HepG2 (cell line): ENCODE measurements at regions not wholly inside any gene's neighbourhood (a gene's known extent, or its start where the extent isn't known, plus 50 kb on each side); places are given as distances from the start of the nearest gene placed in this dataset.

ENCODE experiments used
- CTCF ChIP-seq: sonication (generic); formaldehyde crosslinking; IDR thresholded peaks from 2 replicates; pipeline ENCODE4 v1.5.0; 2020; ENCODE audit warnings: mild to moderate bottlenecking, missing genetic modification reagents, moderate library complexity
- EP300 ChIP-seq, 3 experiments: sonication (generic) in 1 of 3; formaldehyde crosslinking in 1 of 3; IDR thresholded peaks; 2 replicates each; pipeline versions ENCODE4 v1.5.1 to v1.6.1; 2011 to 2020; ENCODE audit warnings: low read depth in 2 of 3, low read length in 2 of 3, borderline replicate concordance in 1 of 3, improper control_type of control experiment in 1 of 3, mild to moderate bottlenecking in 1 of 3, missing genetic modification reagents in 1 of 3, moderate library complexity in 1 of 3
- HMG20A ChIP-seq: IDR thresholded peaks from 2 replicates; pipeline ENCODE4 v1.6.1; 2016; ENCODE audit warnings: borderline replicate concordance
- HNF1A ChIP-seq, 2 experiments: sonication (generic) in 1 of 2; formaldehyde crosslinking in 1 of 2; IDR thresholded peaks; 2 replicates each; pipeline versions ENCODE4 v1.4.0 to v1.6.1; 2016 to 2020; ENCODE audit warnings: borderline replicate concordance in 1 of 2, low read depth in 1 of 2, mild to moderate bottlenecking in 1 of 2, missing genetic modification reagents in 1 of 2
- NFIC ChIP-seq: IDR thresholded peaks from 2 replicates; pipeline ENCODE4 v1.6.1; 2012; ENCODE audit warnings: mild to moderate bottlenecking, low read length, inconsistent platforms
- TBL1XR1 ChIP-seq: fragments of 150-350 bp; IDR thresholded peaks from 2 replicates; pipeline ENCODE4 v1.6.1; 2014; ENCODE audit warnings: borderline replicate concordance, low read length; ENCODE audit not compliant: partially characterized antibody
- ZC3H13 ChIP-seq: sonication (generic); formaldehyde crosslinking; IDR thresholded peaks from 2 replicates; pipeline ENCODE4 v1.8.1; 2023; ENCODE audit warnings: mild to moderate bottlenecking, missing genetic modification reagents, moderate library complexity
- ZMYM3 ChIP-seq: sonication (generic); formaldehyde crosslinking; IDR thresholded peaks from 2 replicates; pipeline ENCODE4 v1.5.1; 2020; ENCODE audit warnings: mild to moderate bottlenecking, missing genetic modification reagents
- TF ChIP-seq, protein P1 (sequence below): sonication (generic); formaldehyde crosslinking; IDR thresholded peaks from 2 replicates; pipeline ENCODE4 v1.4.0; 2020; ENCODE audit warnings: missing genetic modification reagents, mild to moderate bottlenecking, borderline replicate concordance
- TF ChIP-seq, protein P2 (sequence below): sonication (generic); formaldehyde crosslinking; IDR thresholded peaks from 2 replicates; pipeline ENCODE4 v1.8.0; 2022; ENCODE audit warnings: mild to moderate bottlenecking, missing genetic modification reagents
- TF ChIP-seq, protein P3 (sequence below): sonication (generic); formaldehyde crosslinking; IDR thresholded peaks from 2 replicates; pipeline ENCODE4 v1.5.0; 2020; ENCODE audit warnings: missing genetic modification reagents, mild to moderate bottlenecking, borderline replicate concordance
- TF ChIP-seq, protein P4 (sequence below): sonication (generic); formaldehyde crosslinking; conservative IDR thresholded peaks from 2 replicates; pipeline ENCODE4 v1.4.0; 2020; ENCODE audit warnings: missing genetic modification reagents

- TF ChIP-seq NFIC, result no peak
- no peak for TF ChIP-seq EP300 (IDR thresholded peaks at IDR 0.05; ENCODE audit: low read depth in 2 of 2, low read length in 2 of 2)
- TF ChIP-seq EP300 (CRISPR knock-in tag; IDR thresholded peaks at IDR 0.05; ENCODE audit: borderline replicate concordance), result no peak
- TF ChIP-seq CTCF, result no peak
- no peak for TF ChIP-seq ZC3H13 (CRISPR knock-in tag)
- TF ChIP-seq, protein P1, sequence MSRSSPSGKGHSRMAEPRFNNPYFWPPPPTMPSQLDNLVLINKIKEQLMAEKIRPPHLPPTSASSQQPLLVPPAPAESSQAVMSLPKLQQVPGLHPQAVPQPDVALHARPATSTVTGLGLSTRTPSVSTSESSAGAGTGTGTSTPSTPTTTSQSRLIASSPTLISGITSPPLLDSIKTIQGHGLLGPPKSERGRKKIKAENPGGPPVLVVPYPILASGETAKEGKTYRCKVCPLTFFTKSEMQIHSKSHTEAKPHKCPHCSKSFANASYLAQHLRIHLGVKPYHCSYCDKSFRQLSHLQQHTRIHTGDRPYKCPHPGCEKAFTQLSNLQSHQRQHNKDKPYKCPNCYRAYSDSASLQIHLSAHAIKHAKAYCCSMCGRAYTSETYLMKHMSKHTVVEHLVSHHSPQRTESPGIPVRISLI (CRISPR knock-in tag), result no peak
- TF ChIP-seq, protein P2, sequence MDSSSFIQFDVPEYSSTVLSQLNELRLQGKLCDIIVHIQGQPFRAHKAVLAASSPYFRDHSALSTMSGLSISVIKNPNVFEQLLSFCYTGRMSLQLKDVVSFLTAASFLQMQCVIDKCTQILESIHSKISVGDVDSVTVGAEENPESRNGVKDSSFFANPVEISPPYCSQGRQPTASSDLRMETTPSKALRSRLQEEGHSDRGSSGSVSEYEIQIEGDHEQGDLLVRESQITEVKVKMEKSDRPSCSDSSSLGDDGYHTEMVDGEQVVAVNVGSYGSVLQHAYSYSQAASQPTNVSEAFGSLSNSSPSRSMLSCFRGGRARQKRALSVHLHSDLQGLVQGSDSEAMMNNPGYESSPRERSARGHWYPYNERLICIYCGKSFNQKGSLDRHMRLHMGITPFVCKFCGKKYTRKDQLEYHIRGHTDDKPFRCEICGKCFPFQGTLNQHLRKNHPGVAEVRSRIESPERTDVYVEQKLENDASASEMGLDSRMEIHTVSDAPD (CRISPR knock-in tag), result no peak
- TF ChIP-seq TBL1XR1, result no peak
- no peak for TF ChIP-seq ZMYM3
- TF ChIP-seq, protein P3, sequence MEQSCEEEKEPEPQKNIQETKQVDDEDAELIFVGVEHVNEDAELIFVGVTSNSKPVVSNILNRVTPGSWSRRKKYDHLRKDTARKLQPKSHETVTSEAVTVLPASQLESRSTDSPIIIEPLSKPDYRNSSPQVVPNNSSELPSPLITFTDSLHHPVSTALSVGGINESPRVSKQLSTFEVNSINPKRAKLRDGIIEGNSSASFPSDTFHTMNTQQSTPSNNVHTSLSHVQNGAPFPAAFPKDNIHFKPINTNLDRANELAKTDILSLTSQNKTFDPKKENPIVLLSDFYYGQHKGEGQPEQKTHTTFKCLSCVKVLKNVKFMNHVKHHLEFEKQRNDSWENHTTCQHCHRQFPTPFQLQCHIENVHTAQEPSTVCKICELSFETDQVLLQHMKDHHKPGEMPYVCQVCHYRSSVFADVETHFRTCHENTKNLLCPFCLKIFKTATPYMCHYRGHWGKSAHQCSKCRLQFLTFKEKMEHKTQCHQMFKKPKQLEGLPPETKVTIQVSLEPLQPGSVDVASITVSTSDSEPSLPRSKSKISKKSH (CRISPR knock-in tag), result no peak
- TF ChIP-seq HNF1A (IDR thresholded peaks at IDR 0.05; ENCODE audit: low read depth), result no peak
- no peak for TF ChIP-seq HNF1A (CRISPR knock-in tag; IDR thresholded peaks at IDR 0.05; ENCODE audit: borderline replicate concordance)
- TF ChIP-seq HMG20A (CRISPR knock-in tag), result no peak
- TF ChIP-seq, protein P4, sequence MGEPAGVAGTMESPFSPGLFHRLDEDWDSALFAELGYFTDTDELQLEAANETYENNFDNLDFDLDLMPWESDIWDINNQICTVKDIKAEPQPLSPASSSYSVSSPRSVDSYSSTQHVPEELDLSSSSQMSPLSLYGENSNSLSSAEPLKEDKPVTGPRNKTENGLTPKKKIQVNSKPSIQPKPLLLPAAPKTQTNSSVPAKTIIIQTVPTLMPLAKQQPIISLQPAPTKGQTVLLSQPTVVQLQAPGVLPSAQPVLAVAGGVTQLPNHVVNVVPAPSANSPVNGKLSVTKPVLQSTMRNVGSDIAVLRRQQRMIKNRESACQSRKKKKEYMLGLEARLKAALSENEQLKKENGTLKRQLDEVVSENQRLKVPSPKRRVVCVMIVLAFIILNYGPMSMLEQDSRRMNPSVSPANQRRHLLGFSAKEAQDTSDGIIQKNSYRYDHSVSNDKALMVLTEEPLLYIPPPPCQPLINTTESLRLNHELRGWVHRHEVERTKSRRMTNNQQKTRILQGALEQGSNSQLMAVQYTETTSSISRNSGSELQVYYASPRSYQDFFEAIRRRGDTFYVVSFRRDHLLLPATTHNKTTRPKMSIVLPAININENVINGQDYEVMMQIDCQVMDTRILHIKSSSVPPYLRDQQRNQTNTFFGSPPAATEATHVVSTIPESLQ (CRISPR knock-in tag), result no peak
These were observed 202.9 kb upstream of the BOD1L1 start for GRCh38 chr4:13830449-13830848.
